PC-9 (cell line): ENCODE measurements at regions not wholly inside any gene's neighbourhood (a gene's known extent, or its start where the extent isn't known, plus 50 kb on each side); places are given as distances from the start of the nearest gene placed in this dataset.

Experiments used
- BruUV-seq: library from RNA; stranded (reverse); fragments of 400-500 nt; replicated peaks from 2 replicates; lab custom pipeline; 2021; lab: Mats Ljungman, UMichigan
- CTCF ChIA-PET: fragments of 300-600 bp; sonication (Branson Sonifier 250); formaldehyde crosslinking; loops from one replicate; lab custom pipeline; 2022; ENCODE audit warnings: antibody characterized with exemption; lab: Charles Lee
- POLR2A ChIA-PET: fragments of 300-600 bp; sonication (Branson Sonifier 250); formaldehyde crosslinking; loops from one replicate; lab custom pipeline; 2022; ENCODE audit warnings: antibody characterized with exemption; ENCODE audit not compliant: unreplicated experiment; lab: Charles Lee
- DNase-seq, 2 experiments: peaks; one replicate each; pipeline versions ENCODE4 v3.0.0 to v3.0.0-alpha.2; 2015 to 2022; ENCODE audit warnings: mixed read lengths in 1 of 2
- H2AFZ ChIP-seq: fragments of 200-600 bp; sonication (generic); 2 replicates; pipeline ENCODE4 v1.8.1; 2017; ENCODE audit warnings: antibody characterized with exemption
- H3F3A ChIP-seq: fragments of 200-600 bp; sonication (generic); 2 replicates; pipeline ENCODE4 v1.8.1; 2017; ENCODE audit warnings: antibody characterized with exemption, mild to moderate bottlenecking, low read depth; ENCODE audit not compliant: insufficient read depth
- H3K27ac ChIP-seq: fragments of 200-600 bp; sonication (generic); 2 replicates; pipeline ENCODE4 v1.6.1; 2016; ENCODE audit warnings: mixed run types
- H3K27me3 ChIP-seq: fragments of 200-600 bp; sonication (generic); 2 replicates; pipeline ENCODE4 v1.6.1; 2016; ENCODE audit warnings: low read depth, mixed run types; ENCODE audit not compliant: insufficient read depth
- H3K36me3 ChIP-seq: fragments of 200-600 bp; sonication (generic); 2 replicates; pipeline ENCODE4 v1.6.1; 2016; ENCODE audit warnings: low read depth, mixed run types
- H3K4me1 ChIP-seq: fragments of 200-600 bp; sonication (generic); replicated peaks from 2 replicates; pipeline ENCODE4 v1.6.1; 2016; ENCODE audit warnings: mixed run types; ENCODE audit not compliant: insufficient read depth
- H3K4me2 ChIP-seq: fragments of 200-600 bp; sonication (generic); 2 replicates; pipeline ENCODE4 v1.6.1; 2017; ENCODE audit warnings: mixed run types
- H3K4me3 ChIP-seq: fragments of 200-600 bp; sonication (generic); 2 replicates; pipeline ENCODE4 v1.6.1; 2016; ENCODE audit warnings: mixed run types
- H3K79me2 ChIP-seq: fragments of 200-600 bp; sonication (generic); 2 replicates; pipeline ENCODE4 v1.6.1; 2017; ENCODE audit warnings: low read depth, mixed run types
- H3K9me2 ChIP-seq: fragments of 200-600 bp; sonication (generic); 2 replicates; pipeline ENCODE4 v1.8.1; 2017; ENCODE audit warnings: mild to moderate bottlenecking; ENCODE audit not compliant: insufficient read depth
- H3K9me3 ChIP-seq: fragments of 200-600 bp; sonication (generic); 2 replicates; pipeline ENCODE4 v1.8.1; 2016; ENCODE audit warnings: low read depth; ENCODE audit not compliant: insufficient read depth
- H4K20me1 ChIP-seq: fragments of 200-600 bp; sonication (generic); 2 replicates; pipeline ENCODE4 v1.8.1; 2017; ENCODE audit not compliant: insufficient read depth
- CTCF ChIP-seq: fragments of 200-600 bp; sonication (generic); conservative IDR thresholded peaks from 2 replicates; pipeline ENCODE4 v1.6.1; 2017; ENCODE audit warnings: mixed run types, antibody characterized with exemption, mild to moderate bottlenecking, moderate library complexity
- EZH2 ChIP-seq: fragments of 200-600 bp; sonication (generic); IDR thresholded peaks from 2 replicates; pipeline ENCODE4 v1.8.0; 2017; ENCODE audit warnings: antibody characterized with exemption, low read depth
- intact Hi-C: fragments of 100-400 bp; cut with micrococcal nuclease; formaldehyde crosslinking; loops from one replicate; pipeline ENCODE4 v1.10.0; 2022; ENCODE audit not compliant: unreplicated experiment

DNA sequence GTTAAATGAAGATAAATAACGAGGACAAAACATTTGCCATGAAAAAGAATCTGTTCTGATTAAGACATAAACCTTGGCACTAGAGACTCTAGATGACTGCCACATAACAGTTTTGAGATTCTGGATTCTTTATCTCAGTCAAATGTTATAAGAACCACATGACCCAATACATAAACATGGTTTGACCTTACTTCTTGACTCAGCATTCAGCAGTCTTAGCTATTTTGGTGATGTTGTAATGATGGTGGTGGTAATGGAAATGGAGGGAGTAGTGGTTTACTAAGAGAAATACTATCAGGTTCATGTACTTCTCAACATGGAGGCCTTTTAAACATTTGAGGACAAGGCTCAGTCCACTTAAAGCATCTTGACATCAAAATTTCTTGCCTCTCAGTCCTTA, 925.4 kb downstream of the CDH11 start:
- Histone ChIP-seq H3K9me2 (no peaks in the 10 kb centered on the region), H4K20me1 (no peaks in the 10 kb centered on the region), H3K4me2 (no peak overlapping the region), H3K9me3 (no peaks in the 10 kb centered on the region), H3K4me1 (no peaks in the 10 kb centered on the region), H3K27me3 (no peaks in the 10 kb centered on the region), H3K36me3 (no peaks in the 10 kb centered on the region), H3K4me3 (no peak overlapping the region), H3F3A (no peaks in the 10 kb centered on the region), H3K27ac (no peak overlapping the region), H2AFZ (no peak overlapping the region), H3K79me2 (no peaks in the 10 kb centered on the region)
- ChIA-PET CTCF (no interaction called here), POLR2A (interaction anchor here (0.5 kb wide), 1 partner anchor 136 kb away, joined by 4 read pairs; no protein-coding TSS in a partner anchor)
- DNase-seq: no peak
- TF ChIP-seq EZH2: no peak
- TF ChIP-seq CTCF: no peak
- intact Hi-C loops: no loop called here
- no TSS peak for BruUV-seq

DNA sequence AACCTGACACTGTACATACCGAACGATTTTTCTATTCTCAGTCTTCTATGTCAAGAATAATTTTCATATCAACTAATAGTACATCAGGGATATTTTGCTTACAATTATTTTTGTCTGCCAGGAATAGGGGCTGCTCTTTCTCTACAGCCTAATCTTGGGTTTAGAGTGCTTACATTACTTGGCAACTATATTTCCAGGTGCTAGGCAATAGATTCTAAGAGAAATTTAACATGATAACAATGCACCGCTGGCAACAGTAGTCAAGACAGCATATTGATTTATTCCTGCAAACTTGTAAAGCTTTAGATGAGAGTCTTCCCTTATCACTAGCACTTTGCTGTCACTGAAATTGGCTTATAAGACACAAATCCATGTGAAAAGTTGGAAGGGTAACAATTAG, 935.9 kb downstream of the CDH11 start:
- no TSS peak for BruUV-seq
- DNase-seq: no peak
- Histone ChIP-seq H4K20me1 (no peaks in the 10 kb centered on the region), H3K27me3 (no peaks in the 10 kb centered on the region), H3K27ac (no peak overlapping the region), H3K36me3 (no peaks in the 10 kb centered on the region), H3K4me1 (no peaks in the 10 kb centered on the region), H3K79me2 (no peaks in the 10 kb centered on the region), H2AFZ (no peak overlapping the region), H3K4me3 (no peak overlapping the region), H3K9me3 (no peaks in the 10 kb centered on the region), H3K9me2 (no peaks in the 10 kb centered on the region), H3F3A (no peaks in the 10 kb centered on the region), H3K4me2 (no peak overlapping the region)
- POLR2A ChIA-PET: no interaction called here
- intact Hi-C loops: no loop called here
- CTCF ChIA-PET: no interaction called here
- TF ChIP-seq EZH2 (no peak), CTCF (no peak)

DNA sequence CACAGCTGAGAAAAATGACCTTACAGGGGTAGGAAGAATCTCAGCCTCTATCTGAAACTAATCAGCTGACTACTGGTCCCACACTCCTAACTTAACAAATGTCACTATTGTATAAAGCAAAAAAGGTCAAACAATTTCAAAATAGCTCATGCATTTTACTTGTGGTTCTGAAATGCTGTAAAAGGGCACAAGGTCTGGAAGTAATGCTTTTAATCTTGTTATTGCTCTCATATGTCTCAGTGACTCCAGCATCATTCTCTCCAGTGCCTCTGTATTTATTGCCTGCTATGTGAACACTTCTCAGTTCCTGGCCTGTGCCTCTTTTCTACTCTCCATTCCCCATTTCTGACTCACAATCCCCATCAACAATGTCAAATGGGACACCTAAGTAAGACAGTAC, 937.7 kb downstream of the CDH11 start:
- Histone ChIP-seq H3K27ac (no peak overlapping the region), H3K27me3 (no peaks in the 10 kb centered on the region), H3K9me3 (no peaks in the 10 kb centered on the region), H2AFZ (no peak overlapping the region), H3K4me1 (no peaks in the 10 kb centered on the region), H3K4me3 (no peak overlapping the region), H3K36me3 (no peaks in the 10 kb centered on the region), H3K4me2 (no peak overlapping the region), H3K79me2 (no peaks in the 10 kb centered on the region), H3K9me2 (no peaks in the 10 kb centered on the region), H3F3A (no peaks in the 10 kb centered on the region), H4K20me1 (no peaks in the 10 kb centered on the region)
- no TSS peak for BruUV-seq
- TF ChIP-seq CTCF: no peak
- no peak for TF ChIP-seq EZH2
- ChIA-PET POLR2A (no interaction called here), CTCF (no interaction called here)
- intact Hi-C loops: no loop called here
- no peak for DNase-seq
